ENCODE measurements at regions not wholly inside any gene's neighbourhood (a gene's known extent, or its start where the extent isn't known, plus 50 kb on each side); places are given as distances from the start of the nearest gene placed in this dataset.

- TF ChIP-seq MAX (IDR thresholded peaks at IDR 0.05; ENCODE audit: low read depth) (no peak), CTCF (IDR thresholded peaks at IDR 0.05) (no peak), EZH2phosphoT487 (IDR thresholded peaks at IDR 0.05; ENCODE audit: borderline replicate concordance, low read depth) (no peak), EP300 (IDR thresholded peaks at IDR 0.05; ENCODE audit: borderline replicate concordance in 1 of 2, low read depth in 1 of 2, low read length in 1 of 2) (no peak), RFX5 (IDR thresholded peaks at IDR 0.05; ENCODE audit: low read length) (no peak), REST (IDR thresholded peaks at IDR 0.05; ENCODE audit: low read depth, low read length) (no peak), TAF1 (IDR thresholded peaks at IDR 0.05; ENCODE audit: borderline replicate concordance, low read depth, low read length) (no peak), CHD2 (IDR thresholded peaks at IDR 0.05; ENCODE audit: low read length, partially characterized antibody) (no peak), JUND (IDR thresholded peaks at IDR 0.05) (no peak), ZBTB33 (IDR thresholded peaks at IDR 0.05; ENCODE audit: borderline replicate concordance, low read depth) (no peak), MXI1 (IDR thresholded peaks at IDR 0.05; ENCODE audit: low read depth, low read length) (no peak), TEAD4 (IDR thresholded peaks at IDR 0.05; ENCODE audit: borderline replicate concordance, insufficient read depth) (no peak)
Measured at GRCh38 chr7:35969066-35969465, 168.2 kb downstream of the SEPTIN7 start.

All from SK-N-SH (cell line).